Kidney (tissue), 13 donors: ENCODE measurements at regions not wholly inside any gene's neighbourhood (a gene's known extent, or its start where the extent isn't known, plus 50 kb on each side); places are given as distances from the start of the nearest gene placed in this dataset.

Experiments
- DNase-seq, 5 donors: peaks; one replicate each; pipeline ENCODE4 v3.0.0-alpha.2; 2013 to 2020
- FAIRE-seq: peaks from 2 replicates; lab custom pipeline; 2012; peaks lifted over from hg19 to GRCh38; lab: Jason Lieb, UNC
- H3K27ac ChIP-seq, 2 donors: one replicate each; pipeline ENCODE4 v1.7.0; 2013; ENCODE audit warnings: low read depth in 2 of 2, low read length in 2 of 2, inconsistent platforms in 1 of 2
- H3K27me3 ChIP-seq: one replicate; pipeline ENCODE4 v1.7.1; 2013; ENCODE audit warnings: low read length, inconsistent platforms; ENCODE audit not compliant: control insufficient read depth, insufficient read depth
- H3K36me3 ChIP-seq, 3 donors: one replicate each; pipeline versions ENCODE4 v1.7.0 to v1.7.1; 2013; ENCODE audit warnings: low read length in 3 of 3, control low read depth in 1 of 3, inconsistent platforms in 1 of 3; ENCODE audit not compliant: insufficient read depth in 3 of 3, control insufficient read depth in 2 of 3
- H3K4me1 ChIP-seq, 3 donors: one replicate each; pipeline versions ENCODE4 v1.7.0 to v1.7.1; 2013; ENCODE audit warnings: low read length in 3 of 3, inconsistent platforms in 1 of 3, low read depth in 1 of 3; ENCODE audit not compliant: control insufficient read depth in 2 of 3, insufficient read depth in 2 of 3
- H3K4me3 ChIP-seq, 3 donors: one replicate each; pipeline versions ENCODE4 v1.7.0 to v1.8.1; 2013; ENCODE audit warnings: low read length in 3 of 3, control low read depth in 1 of 3, inconsistent platforms in 1 of 3
- H3K9ac ChIP-seq, 3 donors: one replicate each; pipeline versions ENCODE4 v1.7.0 to v1.7.1; 2013; ENCODE audit warnings: low read length in 3 of 3, control low read depth in 1 of 3, inconsistent platforms in 1 of 3
- H3K9me3 ChIP-seq, 3 donors: one replicate each; pipeline versions ENCODE4 v1.7.0 to v1.7.1; 2013; ENCODE audit warnings: low read length in 3 of 3, control low read depth in 1 of 3, inconsistent platforms in 1 of 3; ENCODE audit not compliant: control insufficient read depth in 2 of 3, insufficient read depth in 1 of 3
- intact Hi-C: fragments of 100-400 bp; cut with DNase I; formaldehyde crosslinking; loops from one replicate; pipeline ENCODE4 v1.11.1; 2022
- TF ChIP-seq, protein P1 (sequence below): IDR thresholded peaks from 3 replicates; pipeline ENCODE4 v1.5.1; 2012; ENCODE audit warnings: mild to moderate bottlenecking, moderate library complexity, borderline replicate concordance; ENCODE audit not compliant: insufficient read depth; ENCODE audit errors: extremely low read depth
- donor health status: control.
- donor health status: control.
- donor health status: control.
- donor health status: control.
- donor health status: control.
- donor health status: DM: yes; HTN: yes; CAD: no.
- donor health status: Normal renal cell carcinoma (clear cell type).

DNA sequence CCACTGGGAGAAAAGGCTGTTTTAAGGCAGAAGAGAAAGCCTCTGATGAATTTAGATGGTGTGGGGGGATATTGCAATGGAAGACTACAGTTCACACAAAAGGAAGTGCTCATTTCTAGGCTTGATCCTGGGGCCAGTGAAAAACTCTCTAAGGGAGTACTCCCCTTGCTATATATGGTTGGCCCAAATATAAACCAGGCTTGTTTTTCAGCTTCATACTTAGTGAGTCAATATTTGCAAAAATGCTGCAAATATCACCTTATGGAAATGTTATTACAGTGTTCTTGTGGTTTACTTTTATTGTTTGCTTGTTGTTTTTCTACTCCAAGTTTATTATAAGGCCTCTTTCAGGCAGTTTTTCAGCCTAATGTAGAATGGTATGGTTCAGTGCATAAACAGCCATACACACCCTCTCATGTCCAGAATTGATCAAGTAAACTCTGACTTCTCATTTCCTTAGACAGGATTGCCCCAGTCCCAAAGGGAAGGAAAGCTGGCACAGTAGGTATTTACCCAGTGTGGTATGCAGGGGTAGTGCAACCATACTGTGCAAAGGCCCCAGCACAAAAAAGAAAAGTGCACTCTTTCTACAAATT, 115.1 kb downstream of the FEM1C start:
- H3K4me1 ChIP-seq = no peaks in the 10 kb centered on the region
- H3K36me3 ChIP-seq = no peaks in the 10 kb centered on the region
- TF ChIP-seq, protein P1, sequence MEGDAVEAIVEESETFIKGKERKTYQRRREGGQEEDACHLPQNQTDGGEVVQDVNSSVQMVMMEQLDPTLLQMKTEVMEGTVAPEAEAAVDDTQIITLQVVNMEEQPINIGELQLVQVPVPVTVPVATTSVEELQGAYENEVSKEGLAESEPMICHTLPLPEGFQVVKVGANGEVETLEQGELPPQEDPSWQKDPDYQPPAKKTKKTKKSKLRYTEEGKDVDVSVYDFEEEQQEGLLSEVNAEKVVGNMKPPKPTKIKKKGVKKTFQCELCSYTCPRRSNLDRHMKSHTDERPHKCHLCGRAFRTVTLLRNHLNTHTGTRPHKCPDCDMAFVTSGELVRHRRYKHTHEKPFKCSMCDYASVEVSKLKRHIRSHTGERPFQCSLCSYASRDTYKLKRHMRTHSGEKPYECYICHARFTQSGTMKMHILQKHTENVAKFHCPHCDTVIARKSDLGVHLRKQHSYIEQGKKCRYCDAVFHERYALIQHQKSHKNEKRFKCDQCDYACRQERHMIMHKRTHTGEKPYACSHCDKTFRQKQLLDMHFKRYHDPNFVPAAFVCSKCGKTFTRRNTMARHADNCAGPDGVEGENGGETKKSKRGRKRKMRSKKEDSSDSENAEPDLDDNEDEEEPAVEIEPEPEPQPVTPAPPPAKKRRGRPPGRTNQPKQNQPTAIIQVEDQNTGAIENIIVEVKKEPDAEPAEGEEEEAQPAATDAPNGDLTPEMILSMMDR = no peak
- H3K27ac ChIP-seq = no peak overlapping the region
- H3K27me3 ChIP-seq = no peaks in the 10 kb centered on the region
- DNase-seq (no peak), FAIRE-seq (no peak)
- intact Hi-C loops = no loop called here
- H3K4me3 ChIP-seq = no peak overlapping the region
- H3K9ac ChIP-seq = no peak overlapping the region
- peaks cover 0 to 3% (median 0%) of the 10 kb centered on the region in 3 donors for H3K9me3 ChIP-seq

DNA sequence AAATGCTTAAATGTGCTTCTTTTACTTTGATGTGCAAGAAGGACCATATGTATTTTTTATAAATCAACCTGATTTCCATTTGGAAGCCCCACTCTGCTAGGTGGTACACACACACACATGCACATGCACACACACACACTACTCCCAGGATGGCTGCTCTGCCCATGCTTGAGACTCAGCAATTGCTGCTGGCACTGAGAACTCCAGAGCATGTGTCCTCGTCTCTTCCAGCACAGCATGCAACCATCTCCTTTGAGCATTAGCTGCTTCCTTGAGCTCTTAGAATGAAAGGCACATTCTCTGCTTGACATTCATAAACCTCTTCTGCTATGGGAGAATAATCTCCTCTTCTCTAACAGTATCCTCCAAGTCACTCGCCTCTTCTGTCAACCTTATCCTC, 115.9 kb downstream of the FEM1C start:
- H3K27me3 ChIP-seq = no peaks in the 10 kb centered on the region
- H3K4me3 ChIP-seq = no peak overlapping the region
- peaks cover 0 to 3% (median 0%) of the 10 kb centered on the region in 3 donors for H3K9me3 ChIP-seq
- no peak for FAIRE-seq
- H3K9ac ChIP-seq = no peak overlapping the region
- H3K36me3 ChIP-seq = no peaks in the 10 kb centered on the region
- H3K4me1 ChIP-seq = no peaks in the 10 kb centered on the region
- TF ChIP-seq, protein P1 = no peak
- intact Hi-C loops = no loop called here
- no peak for DNase-seq
- H3K27ac ChIP-seq = no peak overlapping the region

DNA sequence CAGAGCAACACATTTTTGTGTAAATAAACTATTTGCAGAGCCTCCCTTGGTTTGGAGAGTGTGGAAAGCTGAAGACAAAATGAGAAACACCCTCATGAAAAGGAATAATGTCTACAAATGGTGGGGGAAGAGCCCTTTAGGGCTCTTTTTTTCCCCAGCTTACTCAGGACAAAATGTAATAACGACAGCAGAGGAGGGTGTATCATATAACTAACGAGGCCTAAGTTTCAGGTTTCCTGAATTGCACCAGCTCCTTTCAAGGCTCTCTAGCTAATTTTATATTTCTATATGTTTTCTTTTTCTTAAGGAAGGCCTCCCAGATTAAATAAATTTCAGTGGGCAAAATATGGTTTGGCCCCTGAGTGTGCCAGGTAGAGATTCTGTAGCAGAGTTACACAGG, 116.3 kb downstream of the FEM1C start:
- Histone ChIP-seq H3K27ac (no peak overlapping the region), H3K4me3 (no peak overlapping the region), H3K9ac (no peak overlapping the region), H3K27me3 (no peaks in the 10 kb centered on the region), H3K36me3 (no peaks in the 10 kb centered on the region), H3K9me3 (peaks cover 0 to 3% (median 0%) of the 10 kb centered on the region in 3 donors), H3K4me1 (no peaks in the 10 kb centered on the region)
- DNase-seq (peak in 1 of 5 donors; percentile 42), FAIRE-seq (no peak)
- TF ChIP-seq, protein P1 = no peak
- intact Hi-C loops = no loop called here

DNA sequence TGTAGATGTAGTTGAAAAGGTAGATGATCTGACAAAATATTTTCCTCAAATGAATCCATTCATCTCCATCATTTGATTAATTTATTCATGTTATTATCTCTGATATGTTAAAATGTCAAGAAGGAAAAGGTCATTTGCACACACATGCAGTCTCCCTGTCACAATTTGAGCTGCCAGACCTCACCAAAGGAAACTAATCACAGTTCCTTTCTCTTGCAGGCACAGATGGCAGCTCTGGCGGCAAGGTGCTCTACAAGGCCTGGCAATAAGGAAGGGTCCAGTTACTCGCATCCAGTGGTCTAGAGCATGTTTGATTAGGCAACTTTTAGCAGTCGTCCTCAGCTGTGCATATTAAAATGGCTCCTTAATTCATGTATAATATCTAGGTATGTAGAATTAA, 120.1 kb downstream of the FEM1C start:
- Histone ChIP-seq H3K36me3 (no peaks in the 10 kb centered on the region), H3K9ac (no peak overlapping the region), H3K4me1 (no peaks in the 10 kb centered on the region), H3K27me3 (no peaks in the 10 kb centered on the region), H3K4me3 (no peak overlapping the region), H3K9me3 (peaks cover 0 to 3% (median 0%) of the 10 kb centered on the region in 3 donors), H3K27ac (no peak overlapping the region)
- FAIRE-seq (no peak), DNase-seq (no peak)
- intact Hi-C loops = no loop called here
- TF ChIP-seq, protein P1 = no peak
